ENCODE measurements at regions not wholly inside any gene's neighbourhood (a gene's known extent, or its start where the extent isn't known, plus 50 kb on each side); places are given as distances from the start of the nearest gene placed in this dataset.

GRCh38 chr21:16911166-16911607 is 601.7 kb upstream of the CXADR start:
- no peak for DNase-seq (ENCODE audit: low spot score)

GRCh38 chr21:16912075-16912474 is 600.8 kb upstream of the CXADR start:
- DNase-seq (ENCODE audit: low spot score): no peak

DNA sequence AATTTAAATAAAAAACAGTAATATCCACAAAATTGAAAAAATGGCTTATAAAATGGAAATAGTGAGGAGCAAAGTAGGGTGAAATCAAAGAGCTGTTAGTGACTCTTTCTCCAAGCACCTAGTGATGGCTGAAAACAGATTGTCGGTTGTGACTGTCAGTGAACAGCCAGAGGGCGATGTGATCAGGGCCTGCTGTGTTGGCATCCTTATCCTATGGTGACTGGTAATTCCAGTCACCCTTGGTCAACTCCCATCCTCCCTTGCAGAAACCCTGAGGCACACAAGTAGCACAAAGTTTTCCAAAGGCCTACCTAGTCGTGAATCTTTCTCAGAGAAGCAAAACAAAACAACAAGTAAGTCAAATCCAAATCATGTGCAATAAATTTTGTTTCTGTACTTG is 599.8 kb upstream of the CXADR start:
- no peak for DNase-seq (ENCODE audit: low spot score)

DNA sequence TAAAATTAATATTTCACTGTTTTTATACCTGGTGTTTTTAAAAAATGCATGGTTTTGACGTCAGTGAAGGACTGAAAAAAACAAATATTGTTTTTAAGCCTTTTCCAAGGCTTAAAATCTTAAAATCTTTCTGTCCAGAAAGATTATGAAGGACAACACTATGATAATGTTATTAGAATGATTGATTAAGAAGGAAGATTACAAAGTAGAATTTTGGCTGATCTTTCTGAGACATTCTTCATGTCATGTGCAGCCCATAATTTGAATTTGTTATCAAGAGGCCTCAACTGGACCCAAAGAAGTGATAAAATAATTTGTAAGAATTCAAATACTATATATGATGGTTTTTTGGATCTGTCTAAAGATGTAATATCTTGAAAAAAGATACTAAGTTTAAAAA is 584.4 kb upstream of the CXADR start:
- DNase-seq (ENCODE audit: low spot score): no peak

DNA sequence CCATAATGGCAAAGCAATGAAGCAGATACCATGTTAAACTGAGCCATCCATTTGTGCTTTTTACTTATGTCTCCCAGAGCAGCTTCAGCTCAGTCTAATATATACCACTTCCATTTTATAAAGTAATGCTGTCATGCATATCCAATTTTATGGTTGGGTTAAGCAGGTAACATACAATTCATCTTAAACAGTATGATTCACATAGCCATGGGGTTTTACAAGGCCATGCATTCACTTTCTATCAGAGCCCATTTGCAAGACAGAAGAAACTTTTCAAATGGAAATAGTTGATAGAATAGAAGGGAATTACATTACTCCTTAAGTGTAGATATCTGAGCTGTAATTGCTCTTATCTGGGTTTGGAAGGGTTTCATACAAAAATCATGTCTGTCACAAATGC is 580.5 kb upstream of the CXADR start:
- no peak for DNase-seq (ENCODE audit: low spot score)

DNA sequence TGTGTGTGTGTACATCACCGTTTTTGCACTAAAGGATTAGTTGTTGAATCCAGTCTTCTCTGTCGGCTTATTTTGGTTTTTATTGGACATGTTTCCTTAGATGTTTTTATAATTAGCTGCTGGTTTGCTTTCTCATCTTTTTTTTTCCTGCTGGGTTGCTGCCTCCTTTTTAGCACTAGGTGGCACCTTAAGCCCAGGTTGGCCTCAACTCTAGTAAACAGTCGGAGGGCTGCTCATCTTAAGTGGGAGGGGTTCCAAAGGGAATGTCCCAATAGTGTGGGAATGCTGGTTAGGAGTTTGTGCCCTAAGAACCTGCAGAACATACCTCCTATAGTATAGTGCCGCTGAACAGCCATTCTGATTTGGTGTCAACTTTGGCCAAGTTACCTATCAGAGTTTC is 570.1 kb upstream of the CXADR start:
- peak; percentile 20 for DNase-seq (ENCODE audit: low spot score)

GRCh38 chr21:16943231-16943630 is 569.6 kb upstream of the CXADR start:
- no peak for DNase-seq (ENCODE audit: low spot score)

DNA sequence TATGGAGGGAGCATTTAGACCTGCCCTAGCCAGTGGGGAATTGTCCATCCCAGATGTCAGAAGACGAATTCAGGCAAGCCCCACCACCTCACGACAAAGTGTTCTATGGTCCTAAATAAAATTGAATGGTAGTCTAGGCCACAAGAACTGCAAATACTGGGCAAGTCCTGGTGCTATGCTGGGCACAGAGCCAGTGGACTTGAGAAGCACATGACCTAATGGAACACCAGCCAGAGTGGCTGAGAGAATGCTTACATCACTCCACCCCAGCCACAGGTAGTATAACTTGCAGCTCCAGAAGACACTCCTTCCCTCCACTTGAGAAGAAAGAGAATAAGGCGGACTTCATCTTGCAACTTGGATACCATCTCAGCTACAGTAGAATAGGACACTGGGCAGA is 567.3 kb upstream of the CXADR start:
- DNase-seq (ENCODE audit: low spot score): no peak

- DNase-seq (ENCODE audit: low spot score): no peak
Observed at GRCh38 chr21:16956824-16957223, 556.0 kb upstream of the CXADR start.

DNA sequence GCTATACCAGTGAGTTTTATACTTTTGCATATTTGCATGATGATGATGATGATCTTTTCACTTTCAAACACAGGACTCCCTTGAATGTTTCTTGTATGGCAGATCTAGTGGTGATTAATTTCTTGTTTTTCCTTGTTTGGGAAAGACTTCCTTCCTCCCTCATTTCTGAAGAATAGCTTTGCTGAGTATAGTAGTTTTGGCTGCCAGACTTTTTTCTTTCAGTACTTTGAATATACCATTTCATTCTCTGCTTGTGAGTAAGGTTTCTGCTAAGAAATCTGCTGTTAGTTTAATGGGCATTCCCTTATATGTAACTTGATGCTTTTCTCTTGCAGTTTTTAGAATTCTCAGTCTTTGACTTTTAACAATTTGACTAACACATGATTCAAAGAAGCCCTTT is 547.4 kb upstream of the CXADR start:
- DNase-seq (ENCODE audit: low spot score): no peak

DNA sequence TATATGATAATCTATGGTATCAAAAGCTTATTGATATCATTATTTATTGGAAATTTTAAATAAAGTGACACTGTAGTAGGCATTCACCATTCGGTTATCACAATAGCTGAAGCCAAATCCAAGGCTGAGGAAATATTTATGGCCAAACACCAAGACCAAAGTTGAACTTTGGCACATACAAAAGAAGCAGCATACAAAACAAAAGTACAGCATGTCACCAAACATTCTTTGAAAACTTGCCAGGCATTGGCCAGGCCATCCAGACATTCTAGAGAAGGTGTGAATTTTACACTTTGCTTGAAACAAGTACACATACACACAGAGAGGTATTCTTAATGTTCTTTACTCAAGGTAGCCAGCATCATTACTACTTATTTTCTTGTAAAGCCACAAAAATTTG is 544.4 kb upstream of the CXADR start:
- no peak for DNase-seq (ENCODE audit: low spot score)

DNA sequence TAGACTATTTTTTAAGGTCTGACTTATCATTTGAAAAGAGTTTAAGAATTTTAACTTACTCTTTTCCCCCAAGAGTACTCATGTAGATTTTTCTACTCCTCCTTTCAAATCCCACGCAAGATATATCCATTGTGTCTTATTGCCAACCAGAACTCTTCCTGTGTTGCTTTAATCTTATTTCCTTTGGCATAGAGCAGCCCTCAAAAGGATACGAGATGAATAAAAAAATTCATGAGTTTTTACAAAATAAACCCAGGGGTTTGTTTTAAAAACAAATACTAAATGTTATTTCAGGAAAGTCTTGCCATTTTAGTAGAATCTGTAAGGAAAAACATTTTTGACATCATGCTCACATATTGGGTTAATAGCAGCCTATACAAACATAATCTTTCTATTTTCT is 543.2 kb upstream of the CXADR start:
- DNase-seq (ENCODE audit: low spot score): no peak

- no peak for DNase-seq (ENCODE audit: low spot score)
Observed at GRCh38 chr21:16974060-16974459, 538.8 kb upstream of the CXADR start.

DNA sequence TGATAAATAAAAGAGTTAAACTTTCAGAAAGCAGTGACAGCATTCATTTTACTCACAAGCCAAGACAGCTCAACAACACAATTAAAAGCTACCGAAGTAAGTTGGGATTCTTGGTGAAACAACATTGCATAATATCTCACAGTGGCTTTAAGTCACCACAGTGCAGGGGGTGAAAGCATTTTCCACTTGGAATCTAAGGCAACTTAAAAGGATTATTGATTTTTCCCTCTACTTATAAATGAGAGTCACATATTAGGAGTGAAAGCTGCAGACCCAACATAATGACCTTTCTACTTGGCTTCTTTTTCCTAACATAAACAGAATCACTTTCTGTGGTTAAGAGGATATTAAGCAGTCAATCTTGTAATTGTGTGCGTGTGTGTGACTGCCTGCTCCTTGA is 536.6 kb upstream of the CXADR start:
- peak; percentile 9 for DNase-seq (ENCODE audit: low spot score)

DNA sequence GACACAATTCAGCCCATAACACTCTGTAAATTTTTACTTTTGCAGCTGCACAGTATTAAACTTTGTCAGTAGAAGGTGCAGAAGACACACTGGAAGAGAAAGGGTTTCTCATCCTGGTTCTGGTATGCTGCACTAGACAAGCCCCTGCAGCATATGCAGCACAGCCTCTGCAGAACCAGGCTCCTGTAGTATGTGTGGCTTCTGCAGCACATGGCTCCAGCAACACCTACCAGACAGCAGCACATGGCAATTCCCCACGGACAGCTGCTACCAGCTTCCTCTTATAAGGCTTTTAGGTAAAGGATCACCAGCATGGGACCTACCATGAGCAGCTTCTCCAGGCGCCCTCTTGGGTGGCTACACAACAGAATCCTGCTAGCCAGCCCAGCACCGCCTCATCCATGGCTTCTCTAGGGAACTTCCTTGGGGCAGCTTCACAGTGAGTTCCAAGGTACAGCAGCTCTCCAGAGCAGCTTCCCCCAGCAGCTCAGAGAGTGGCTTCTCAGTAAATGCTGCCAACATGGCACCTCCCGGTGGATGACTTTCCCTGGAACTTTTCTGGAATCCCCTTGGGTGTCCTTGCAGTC is 534.4 kb upstream of the CXADR start:
- no peak for DNase-seq (ENCODE audit: low spot score)

GRCh38 chr21:16979574-16979973 is 533.3 kb upstream of the CXADR start:
- DNase-seq (ENCODE audit: low spot score): no peak

DNA sequence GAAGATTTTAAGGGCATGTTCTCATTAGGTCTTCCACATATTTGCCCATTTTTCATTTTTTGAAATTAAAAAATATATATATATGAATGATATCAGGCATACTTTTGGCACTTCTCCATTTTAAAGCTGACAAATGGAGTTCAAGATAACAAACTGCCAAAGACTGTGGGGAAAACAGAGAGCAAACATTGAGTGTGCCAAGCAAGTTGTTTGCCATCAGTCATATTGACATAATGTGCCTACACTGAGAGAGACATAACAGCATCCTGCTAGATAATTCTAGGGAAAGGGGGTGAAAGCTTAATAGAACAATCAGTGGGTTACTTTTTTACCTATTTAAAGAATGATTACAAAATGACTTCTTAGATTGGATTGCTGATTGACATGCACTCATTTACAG is 529.4 kb upstream of the CXADR start:
- no peak for DNase-seq (ENCODE audit: low spot score)

- DNase-seq (ENCODE audit: low spot score): no peak
Observed at GRCh38 chr21:16992448-16992847, 520.4 kb upstream of the CXADR start.

GRCh38 chr21:16993416-16994038 is 519.3 kb upstream of the CXADR start:
- no peak for DNase-seq (ENCODE audit: low spot score)

- DNase-seq (ENCODE audit: low spot score): peak; percentile 5
Observed at GRCh38 chr21:17002594-17003257, 510.1 kb upstream of the CXADR start.

DNA sequence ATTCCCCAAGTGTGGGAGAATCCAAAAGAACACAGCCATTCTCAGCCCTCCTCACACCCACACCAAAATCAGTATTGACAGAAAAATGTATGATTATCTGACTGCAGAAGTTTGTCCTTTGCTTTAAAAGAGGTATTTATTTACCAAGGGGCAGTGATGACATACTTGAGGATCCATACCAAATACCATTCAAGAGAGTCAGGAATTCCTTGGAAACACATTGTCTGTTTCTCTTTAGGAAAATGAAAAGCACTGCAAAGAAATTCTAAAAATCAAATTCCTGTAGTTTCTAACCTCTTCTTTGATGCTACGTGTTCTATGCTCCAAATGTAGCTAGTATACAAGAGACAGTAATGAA is 509.6 kb upstream of the CXADR start:
- DNase-seq (ENCODE audit: low spot score): no peak

DNA sequence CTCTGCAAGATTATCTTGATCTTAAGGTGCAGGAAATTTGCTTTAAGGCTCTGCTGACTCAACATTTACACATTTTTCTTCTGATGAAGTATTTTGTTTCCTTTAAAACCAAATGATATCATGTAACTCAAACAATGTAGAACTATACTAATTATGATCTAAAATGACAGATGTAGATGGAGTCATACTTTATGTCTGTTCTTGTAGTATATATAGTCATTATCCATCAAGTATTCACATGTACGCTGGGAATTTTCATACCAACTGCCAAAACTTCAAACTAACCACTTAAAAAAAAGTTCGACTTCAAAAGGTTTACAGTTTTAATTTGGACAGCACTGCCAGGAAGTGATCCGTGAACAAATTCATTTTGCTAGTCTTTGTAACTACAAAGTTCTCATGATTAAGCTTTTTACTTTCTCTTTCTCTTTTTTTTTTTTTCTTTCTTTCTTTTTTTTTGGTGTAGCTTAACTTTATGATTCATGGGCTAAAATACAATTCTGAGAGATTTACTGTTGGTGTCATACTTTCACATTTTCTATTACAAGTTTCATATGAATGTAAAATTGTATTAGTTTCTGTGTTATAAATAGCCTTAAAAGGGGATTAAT is 509.0 kb upstream of the CXADR start:
- DNase-seq (ENCODE audit: low spot score): no peak

DNA sequence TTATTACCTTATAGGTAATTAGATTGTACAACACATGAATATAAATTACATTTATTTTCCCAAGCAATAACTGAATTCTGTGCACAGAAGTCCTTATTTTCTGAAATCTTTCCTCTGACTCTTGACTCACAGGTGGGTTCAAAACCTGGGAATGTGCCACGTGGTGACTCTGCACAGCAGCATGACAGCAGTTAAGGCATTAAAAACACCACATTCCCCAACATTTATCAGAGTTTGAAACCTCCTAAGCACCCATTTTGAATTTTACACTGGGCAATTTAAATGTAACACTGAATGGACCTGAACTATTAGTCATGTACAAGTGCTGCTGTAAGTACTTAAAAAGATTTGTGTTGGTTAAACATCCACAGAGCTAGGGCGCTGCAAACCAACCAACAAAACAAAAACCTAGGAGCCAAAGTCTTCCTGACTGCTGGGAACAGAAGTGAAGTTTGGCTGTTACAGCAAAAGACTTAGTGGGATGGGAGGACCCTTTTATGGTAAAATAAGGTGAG is 480.6 kb upstream of the CXADR start:
- DNase-seq (ENCODE audit: low spot score): no peak

All from cerebellar cortex (tissue), 1 donor.